Ishikawa (cell line): ENCODE measurements at regions not wholly inside any gene's neighbourhood (a gene's known extent, or its start where the extent isn't known, plus 50 kb on each side); places are given as distances from the start of the nearest gene placed in this dataset.

ENCODE experiments used
- CEBPB ChIP-seq: IDR thresholded peaks from 2 replicates; pipeline ENCODE4 v1.6.1; 2012
- CREB1 ChIP-seq: IDR thresholded peaks from 2 replicates; pipeline ENCODE4 v1.6.1; 2012; ENCODE audit warnings: low read depth
- EGR1 ChIP-seq: IDR thresholded peaks from 2 replicates; pipeline ENCODE4 v1.6.1; 2012
- EP300 ChIP-seq: IDR thresholded peaks from 2 replicates; pipeline ENCODE4 v1.6.1; 2012; ENCODE audit warnings: borderline replicate concordance
- FOXM1 ChIP-seq: IDR thresholded peaks from 2 replicates; pipeline ENCODE4 v1.6.1; 2012; ENCODE audit warnings: low read depth, borderline replicate concordance
- NFIC ChIP-seq: IDR thresholded peaks from 2 replicates; pipeline ENCODE4 v1.6.1; 2012
- RAD21 ChIP-seq: IDR thresholded peaks from 2 replicates; pipeline ENCODE4 v1.6.1; 2012; ENCODE audit warnings: low read depth
- TAF1 ChIP-seq: IDR thresholded peaks from 2 replicates; pipeline ENCODE4 v1.6.1; 2012; ENCODE audit warnings: low read depth, mild to moderate bottlenecking
- TCF12 ChIP-seq: IDR thresholded peaks from 2 replicates; pipeline ENCODE4 v1.6.1; 2012; ENCODE audit warnings: low read depth
- TEAD4 ChIP-seq: IDR thresholded peaks from 2 replicates; pipeline ENCODE4 v1.6.1; 2012
- YY1 ChIP-seq: IDR thresholded peaks from 2 replicates; pipeline ENCODE4 v1.6.1; 2012; ENCODE audit warnings: low read depth
- ZBTB7A ChIP-seq: IDR thresholded peaks from 2 replicates; pipeline ENCODE4 v1.6.1; 2012; ENCODE audit warnings: low read depth
- TF ChIP-seq, protein P1 (sequence below): IDR thresholded peaks from 2 replicates; pipeline ENCODE4 v1.6.1; 2012
- TF ChIP-seq, protein P2 (sequence below): IDR thresholded peaks from 2 replicates; pipeline ENCODE4 v1.6.1; 2012
- TF ChIP-seq, protein P3 (sequence below): IDR thresholded peaks from 2 replicates; pipeline ENCODE4 v1.6.1; 2012; ENCODE audit warnings: low read depth, mild to moderate bottlenecking

DNA sequence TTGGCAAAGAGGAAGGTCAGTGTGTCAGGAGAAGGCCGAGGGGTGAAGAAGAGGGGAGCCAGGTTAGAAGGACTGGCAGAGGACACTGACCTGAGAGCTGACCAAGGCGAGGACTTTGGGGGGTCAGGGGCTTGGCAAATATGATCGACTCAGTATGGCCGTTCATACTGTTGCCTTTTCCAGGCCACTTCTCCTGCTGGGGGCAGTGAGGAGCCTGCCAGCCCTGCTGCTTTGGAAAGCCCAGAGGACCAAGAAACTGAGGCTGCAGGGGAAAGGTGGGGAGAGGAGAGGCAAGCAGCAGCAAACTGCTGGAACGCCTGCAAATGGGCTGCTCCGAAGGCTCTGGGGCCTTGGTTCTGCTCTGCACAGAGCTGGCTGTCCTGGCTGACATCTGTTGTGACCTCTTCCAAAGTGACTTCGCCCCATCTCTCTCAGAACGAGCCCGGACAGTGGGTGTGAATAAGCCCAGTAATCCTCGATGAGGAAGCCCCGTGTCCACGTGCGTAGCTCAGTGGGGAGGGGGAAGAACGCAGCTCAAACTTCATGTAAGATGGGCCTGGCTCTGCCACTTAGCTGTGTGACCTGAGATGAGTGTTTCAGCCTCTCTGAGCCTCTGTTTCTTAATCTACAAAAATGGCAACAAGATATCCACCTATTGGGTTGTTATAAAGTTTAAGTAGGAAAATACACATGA lies 111.3 kb downstream of the SALL1 start:
- no peak for TF ChIP-seq TEAD4
- no peak for TF ChIP-seq TCF12
- TF ChIP-seq EGR1: no peak
- no peak for TF ChIP-seq FOXM1
- no peak for TF ChIP-seq RAD21
- TF ChIP-seq ZBTB7A: no peak
- no peak for TF ChIP-seq TAF1
- TF ChIP-seq, protein P1, sequence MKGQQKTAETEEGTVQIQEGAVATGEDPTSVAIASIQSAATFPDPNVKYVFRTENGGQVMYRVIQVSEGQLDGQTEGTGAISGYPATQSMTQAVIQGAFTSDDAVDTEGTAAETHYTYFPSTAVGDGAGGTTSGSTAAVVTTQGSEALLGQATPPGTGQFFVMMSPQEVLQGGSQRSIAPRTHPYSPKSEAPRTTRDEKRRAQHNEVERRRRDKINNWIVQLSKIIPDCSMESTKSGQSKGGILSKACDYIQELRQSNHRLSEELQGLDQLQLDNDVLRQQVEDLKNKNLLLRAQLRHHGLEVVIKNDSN: no peak
- no peak for TF ChIP-seq NFIC
- TF ChIP-seq CREB1: no peak

DNA sequence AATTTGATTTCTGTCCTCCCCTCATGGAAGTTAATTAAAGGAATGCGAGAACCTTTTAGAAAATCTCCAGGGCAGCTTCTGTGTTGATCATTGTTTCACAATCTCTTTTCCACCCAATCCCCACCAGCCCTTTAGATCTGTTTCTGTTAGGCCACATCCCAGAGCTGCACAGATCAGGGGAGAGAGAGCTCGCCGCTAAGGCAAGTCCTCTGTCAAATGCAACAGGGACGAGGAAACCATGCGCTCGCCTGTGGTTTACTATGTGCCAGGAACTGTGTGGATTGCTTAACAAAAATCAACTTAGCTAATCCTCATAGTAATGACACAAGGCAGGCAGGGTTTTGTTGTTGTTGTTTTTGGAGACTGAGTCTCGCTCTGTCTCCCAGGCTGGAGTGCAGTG lies 115.4 kb downstream of the SALL1 start:
- no peak for TF ChIP-seq RAD21
- TF ChIP-seq, protein P2, sequence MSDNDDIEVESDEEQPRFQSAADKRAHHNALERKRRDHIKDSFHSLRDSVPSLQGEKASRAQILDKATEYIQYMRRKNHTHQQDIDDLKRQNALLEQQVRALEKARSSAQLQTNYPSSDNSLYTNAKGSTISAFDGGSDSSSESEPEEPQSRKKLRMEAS: no peak
- TF ChIP-seq, protein P1: no peak
- no peak for TF ChIP-seq CEBPB
- no peak for TF ChIP-seq NFIC
- TF ChIP-seq ZBTB7A: no peak
- TF ChIP-seq TAF1: no peak
- TF ChIP-seq FOXM1: no peak
- no peak for TF ChIP-seq YY1
- no peak for TF ChIP-seq EGR1
- no peak for TF ChIP-seq CREB1

DNA sequence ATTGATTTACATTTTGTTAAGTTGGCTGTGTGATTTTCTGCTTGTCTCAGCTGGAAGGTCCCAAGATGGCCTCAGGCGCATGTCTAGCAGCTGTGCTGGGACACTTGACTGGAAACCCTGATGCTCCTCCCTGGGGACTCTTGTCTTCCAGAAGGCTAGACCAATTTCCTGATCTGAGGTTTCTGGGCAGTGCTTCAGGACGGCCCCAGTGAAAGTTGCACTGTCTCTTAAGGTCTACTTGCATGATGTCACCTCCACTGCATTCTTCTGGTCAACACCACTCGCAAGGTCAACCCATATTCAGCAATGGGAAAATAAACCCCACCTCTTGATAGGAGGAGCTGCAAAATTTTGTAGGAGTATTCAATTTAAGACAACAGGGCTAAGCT lies 116.0 kb downstream of the SALL1 start:
- TF ChIP-seq TAF1: no peak
- TF ChIP-seq NFIC: no peak
- no peak for TF ChIP-seq CEBPB
- TF ChIP-seq FOXM1: no peak
- no peak for TF ChIP-seq EP300
- no peak for TF ChIP-seq TEAD4
- TF ChIP-seq, protein P3, sequence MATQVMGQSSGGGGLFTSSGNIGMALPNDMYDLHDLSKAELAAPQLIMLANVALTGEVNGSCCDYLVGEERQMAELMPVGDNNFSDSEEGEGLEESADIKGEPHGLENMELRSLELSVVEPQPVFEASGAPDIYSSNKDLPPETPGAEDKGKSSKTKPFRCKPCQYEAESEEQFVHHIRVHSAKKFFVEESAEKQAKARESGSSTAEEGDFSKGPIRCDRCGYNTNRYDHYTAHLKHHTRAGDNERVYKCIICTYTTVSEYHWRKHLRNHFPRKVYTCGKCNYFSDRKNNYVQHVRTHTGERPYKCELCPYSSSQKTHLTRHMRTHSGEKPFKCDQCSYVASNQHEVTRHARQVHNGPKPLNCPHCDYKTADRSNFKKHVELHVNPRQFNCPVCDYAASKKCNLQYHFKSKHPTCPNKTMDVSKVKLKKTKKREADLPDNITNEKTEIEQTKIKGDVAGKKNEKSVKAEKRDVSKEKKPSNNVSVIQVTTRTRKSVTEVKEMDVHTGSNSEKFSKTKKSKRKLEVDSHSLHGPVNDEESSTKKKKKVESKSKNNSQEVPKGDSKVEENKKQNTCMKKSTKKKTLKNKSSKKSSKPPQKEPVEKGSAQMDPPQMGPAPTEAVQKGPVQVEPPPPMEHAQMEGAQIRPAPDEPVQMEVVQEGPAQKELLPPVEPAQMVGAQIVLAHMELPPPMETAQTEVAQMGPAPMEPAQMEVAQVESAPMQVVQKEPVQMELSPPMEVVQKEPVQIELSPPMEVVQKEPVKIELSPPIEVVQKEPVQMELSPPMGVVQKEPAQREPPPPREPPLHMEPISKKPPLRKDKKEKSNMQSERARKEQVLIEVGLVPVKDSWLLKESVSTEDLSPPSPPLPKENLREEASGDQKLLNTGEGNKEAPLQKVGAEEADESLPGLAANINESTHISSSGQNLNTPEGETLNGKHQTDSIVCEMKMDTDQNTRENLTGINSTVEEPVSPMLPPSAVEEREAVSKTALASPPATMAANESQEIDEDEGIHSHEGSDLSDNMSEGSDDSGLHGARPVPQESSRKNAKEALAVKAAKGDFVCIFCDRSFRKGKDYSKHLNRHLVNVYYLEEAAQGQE: no peak
- no peak for TF ChIP-seq EGR1

DNA sequence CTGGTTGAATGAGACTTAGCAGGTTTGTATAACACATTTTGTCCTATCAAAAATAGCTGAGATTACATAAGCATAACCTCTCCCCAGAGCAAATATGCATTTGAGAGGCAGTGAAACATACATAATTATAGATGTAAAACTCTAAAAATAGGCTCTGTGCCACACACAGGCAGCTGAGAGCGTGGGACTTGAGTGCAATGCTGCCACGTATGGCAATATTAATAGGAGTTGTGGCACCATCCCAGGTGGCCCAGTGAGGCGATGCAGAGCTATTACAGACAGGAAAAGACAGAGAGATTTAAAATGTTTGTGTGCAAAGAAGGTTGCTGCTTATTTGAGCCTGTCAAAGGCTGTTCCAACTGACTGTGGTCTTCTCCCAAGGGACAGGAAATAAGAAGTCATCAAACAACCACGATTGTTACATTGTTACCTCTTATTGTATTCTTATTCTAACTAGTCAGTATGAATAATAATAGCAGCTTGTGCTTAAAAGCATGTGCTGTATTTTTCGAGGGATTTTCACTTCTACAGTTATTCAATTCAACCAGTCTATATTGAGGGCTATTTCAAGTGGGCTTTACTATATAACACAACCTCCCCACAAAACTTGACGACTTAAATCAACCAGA lies 116.5 kb downstream of the SALL1 start:
- TF ChIP-seq, protein P3: no peak
- TF ChIP-seq YY1 (no peak), TAF1 (no peak), TEAD4 (no peak), RAD21 (no peak), CREB1 (no peak), EGR1 (no peak)

DNA sequence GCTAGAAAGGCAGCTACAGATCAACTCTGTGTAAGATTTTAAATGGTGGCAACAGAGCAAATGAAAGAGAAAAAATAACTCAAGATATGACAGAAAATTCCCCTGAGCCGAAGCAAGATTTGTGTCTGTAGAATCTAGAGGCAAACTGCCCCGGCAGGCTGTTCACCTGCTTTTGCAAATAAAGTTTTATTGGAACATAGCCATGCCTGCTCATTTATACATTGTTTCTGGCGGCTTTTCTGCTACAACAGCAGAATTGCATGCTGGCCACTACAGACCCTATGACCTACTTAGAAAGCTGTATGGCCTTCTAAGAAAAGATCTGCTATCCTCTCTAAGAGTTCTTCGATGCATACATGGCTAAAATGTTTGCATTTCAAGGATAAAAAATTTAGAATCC lies 119.5 kb downstream of the SALL1 start:
- TF ChIP-seq CREB1 (no peak), YY1 (no peak), FOXM1 (no peak), CEBPB (no peak), EP300 (no peak), RAD21 (no peak), TAF1 (no peak), ZBTB7A (no peak), TEAD4 (no peak), NFIC (no peak)
- TF ChIP-seq, protein P1: no peak

DNA sequence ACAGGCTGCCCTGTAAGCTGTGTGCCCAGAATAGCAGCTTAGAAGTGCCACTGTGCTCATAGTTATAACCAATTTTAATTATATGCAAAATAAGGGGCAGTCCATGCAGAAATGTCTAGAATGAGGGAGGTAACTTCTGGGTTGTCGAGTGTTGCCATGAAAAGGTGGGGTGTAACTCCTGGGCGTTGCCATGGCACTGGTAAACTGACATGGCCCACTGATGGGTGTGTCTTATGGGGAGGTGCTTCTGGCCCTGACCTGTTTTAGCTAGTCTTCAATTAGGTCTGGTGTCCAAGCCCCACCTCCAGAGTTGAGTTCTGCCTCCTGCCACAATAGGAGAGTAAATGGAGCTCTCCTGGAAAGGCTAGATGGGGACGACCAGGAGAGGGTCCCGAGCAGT lies 120.6 kb downstream of the SALL1 start:
- TF ChIP-seq EGR1 (no peak), CREB1 (no peak), YY1 (no peak), ZBTB7A (no peak), NFIC (no peak), TCF12 (no peak), TEAD4 (no peak), RAD21 (no peak), EP300 (no peak), CEBPB (no peak)
